ENCODE measurements at regions not wholly inside any gene's neighbourhood (a gene's known extent, or its start where the extent isn't known, plus 50 kb on each side); places are given as distances from the start of the nearest gene placed in this dataset.

DNA sequence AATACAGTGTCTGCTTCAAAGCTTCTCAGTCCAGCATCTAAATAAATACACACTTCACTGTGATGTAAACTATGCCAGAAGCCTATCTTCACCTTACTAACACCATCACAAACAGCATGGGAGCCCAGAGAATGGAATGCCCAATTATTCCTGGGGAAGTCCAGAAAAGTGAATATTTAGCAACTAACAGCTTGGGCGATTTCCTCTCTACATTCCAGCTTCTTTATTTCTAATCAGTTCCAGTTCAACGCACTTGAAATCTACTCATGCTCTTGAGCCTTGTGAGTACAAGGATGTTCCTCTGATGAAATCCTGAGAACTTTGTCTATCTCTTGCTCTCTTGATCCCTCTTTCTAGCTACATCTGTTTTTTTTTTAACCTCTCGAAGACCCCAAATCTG is 100.4 kb upstream of the C9orf72 start:
- H3K4me1 ChIP-seq (ENCODE audit: control insufficient read depth, insufficient read depth, low read length) = no peaks in the 10 kb centered on the region
- H3K27ac ChIP-seq (ENCODE audit: extremely low read depth, low read depth, low read length) = no peak overlapping the region
- H3K36me3 ChIP-seq (ENCODE audit: control insufficient read depth in 2 of 2, insufficient read depth in 1 of 2, low read length in 2 of 2) = no peaks in the 10 kb centered on the region
- ChIA-PET CTCF (interaction anchor here (0.7 kb wide), 1 partner anchor 187 kb away, joined by 5 read pairs; no protein-coding TSS in a partner anchor), POLR2A (no interaction called here)
- H3K9me3 ChIP-seq (ENCODE audit: control insufficient read depth, insufficient read depth, low read depth, low read length) = no peaks in the 10 kb centered on the region
- TF ChIP-seq ZNF266 (tag by site-specific recombination; IDR thresholded peaks at IDR 0.05; ENCODE audit: low read depth) (no peak), KLF10 (tag by site-specific recombination; IDR thresholded peaks at IDR 0.05) (no peak), ZNF311 (tag by site-specific recombination; IDR thresholded peaks at IDR 0.05; ENCODE audit: borderline replicate concordance) (no peak), ZNF341 (tag by site-specific recombination; IDR thresholded peaks at IDR 0.05; ENCODE audit: low read depth) (no peak), ZNF530 (tag by site-specific recombination; IDR thresholded peaks at IDR 0.05; ENCODE audit: low read depth) (no peak), ZNF423 (tag by site-specific recombination; IDR thresholded peaks at IDR 0.05) (no peak), ZNF302 (tag by site-specific recombination; IDR thresholded peaks at IDR 0.05; ENCODE audit: low read depth) (no peak), ZNF600 (tag by site-specific recombination; IDR thresholded peaks at IDR 0.05) (no peak)
- TF ChIP-seq, protein P1, sequence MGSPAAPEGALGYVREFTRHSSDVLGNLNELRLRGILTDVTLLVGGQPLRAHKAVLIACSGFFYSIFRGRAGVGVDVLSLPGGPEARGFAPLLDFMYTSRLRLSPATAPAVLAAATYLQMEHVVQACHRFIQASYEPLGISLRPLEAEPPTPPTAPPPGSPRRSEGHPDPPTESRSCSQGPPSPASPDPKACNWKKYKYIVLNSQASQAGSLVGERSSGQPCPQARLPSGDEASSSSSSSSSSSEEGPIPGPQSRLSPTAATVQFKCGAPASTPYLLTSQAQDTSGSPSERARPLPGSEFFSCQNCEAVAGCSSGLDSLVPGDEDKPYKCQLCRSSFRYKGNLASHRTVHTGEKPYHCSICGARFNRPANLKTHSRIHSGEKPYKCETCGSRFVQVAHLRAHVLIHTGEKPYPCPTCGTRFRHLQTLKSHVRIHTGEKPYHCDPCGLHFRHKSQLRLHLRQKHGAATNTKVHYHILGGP (tag by site-specific recombination; IDR thresholded peaks at IDR 0.05) = no peak
- TF ChIP-seq, protein P2, sequence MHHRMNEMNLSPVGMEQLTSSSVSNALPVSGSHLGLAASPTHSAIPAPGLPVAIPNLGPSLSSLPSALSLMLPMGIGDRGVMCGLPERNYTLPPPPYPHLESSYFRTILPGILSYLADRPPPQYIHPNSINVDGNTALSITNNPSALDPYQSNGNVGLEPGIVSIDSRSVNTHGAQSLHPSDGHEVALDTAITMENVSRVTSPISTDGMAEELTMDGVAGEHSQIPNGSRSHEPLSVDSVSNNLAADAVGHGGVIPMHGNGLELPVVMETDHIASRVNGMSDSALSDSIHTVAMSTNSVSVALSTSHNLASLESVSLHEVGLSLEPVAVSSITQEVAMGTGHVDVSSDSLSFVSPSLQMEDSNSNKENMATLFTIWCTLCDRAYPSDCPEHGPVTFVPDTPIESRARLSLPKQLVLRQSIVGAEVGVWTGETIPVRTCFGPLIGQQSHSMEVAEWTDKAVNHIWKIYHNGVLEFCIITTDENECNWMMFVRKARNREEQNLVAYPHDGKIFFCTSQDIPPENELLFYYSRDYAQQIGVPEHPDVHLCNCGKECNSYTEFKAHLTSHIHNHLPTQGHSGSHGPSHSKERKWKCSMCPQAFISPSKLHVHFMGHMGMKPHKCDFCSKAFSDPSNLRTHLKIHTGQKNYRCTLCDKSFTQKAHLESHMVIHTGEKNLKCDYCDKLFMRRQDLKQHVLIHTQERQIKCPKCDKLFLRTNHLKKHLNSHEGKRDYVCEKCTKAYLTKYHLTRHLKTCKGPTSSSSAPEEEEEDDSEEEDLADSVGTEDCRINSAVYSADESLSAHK (tag by site-specific recombination; IDR thresholded peaks at IDR 0.05) = no peak
- H3K4me3 ChIP-seq (ENCODE audit: low read depth, low read length) = no peak overlapping the region

DNA sequence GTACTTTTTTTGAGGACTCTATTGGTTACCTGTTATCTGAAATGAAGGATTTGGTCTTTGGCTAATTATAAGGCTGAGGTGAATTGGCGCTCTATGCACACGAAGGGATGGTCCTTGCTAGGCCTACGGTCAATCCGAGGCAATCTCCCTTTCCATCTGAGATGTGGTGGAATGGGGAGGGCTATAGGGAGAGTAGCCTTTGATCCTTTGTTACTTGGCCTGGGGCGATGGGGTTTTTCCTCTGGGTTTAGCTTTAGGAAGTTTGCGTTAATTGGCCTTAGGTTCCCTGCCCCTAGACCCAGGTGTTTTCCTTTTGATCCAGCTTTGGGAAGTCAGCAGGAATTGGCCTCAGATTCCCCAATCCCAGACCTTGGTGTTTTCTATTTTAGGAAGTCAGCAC is 102.1 kb upstream of the C9orf72 start:
- POLR2A ChIA-PET = no interaction called here
- TF ChIP-seq ZNF214 (tag by site-specific recombination; IDR thresholded peaks at IDR 0.05; ENCODE audit: borderline replicate concordance) = no peak
- TF ChIP-seq ZNF48 (tag by site-specific recombination; IDR thresholded peaks at IDR 0.05) = no peak
- no peak for TF ChIP-seq ZBTB8A (tag by site-specific recombination; IDR thresholded peaks at IDR 0.05)
- no peak for TF ChIP-seq ZBTB7A (tag by site-specific recombination; IDR thresholded peaks at IDR 0.05; ENCODE audit: low read depth)
- TF ChIP-seq, protein P3, sequence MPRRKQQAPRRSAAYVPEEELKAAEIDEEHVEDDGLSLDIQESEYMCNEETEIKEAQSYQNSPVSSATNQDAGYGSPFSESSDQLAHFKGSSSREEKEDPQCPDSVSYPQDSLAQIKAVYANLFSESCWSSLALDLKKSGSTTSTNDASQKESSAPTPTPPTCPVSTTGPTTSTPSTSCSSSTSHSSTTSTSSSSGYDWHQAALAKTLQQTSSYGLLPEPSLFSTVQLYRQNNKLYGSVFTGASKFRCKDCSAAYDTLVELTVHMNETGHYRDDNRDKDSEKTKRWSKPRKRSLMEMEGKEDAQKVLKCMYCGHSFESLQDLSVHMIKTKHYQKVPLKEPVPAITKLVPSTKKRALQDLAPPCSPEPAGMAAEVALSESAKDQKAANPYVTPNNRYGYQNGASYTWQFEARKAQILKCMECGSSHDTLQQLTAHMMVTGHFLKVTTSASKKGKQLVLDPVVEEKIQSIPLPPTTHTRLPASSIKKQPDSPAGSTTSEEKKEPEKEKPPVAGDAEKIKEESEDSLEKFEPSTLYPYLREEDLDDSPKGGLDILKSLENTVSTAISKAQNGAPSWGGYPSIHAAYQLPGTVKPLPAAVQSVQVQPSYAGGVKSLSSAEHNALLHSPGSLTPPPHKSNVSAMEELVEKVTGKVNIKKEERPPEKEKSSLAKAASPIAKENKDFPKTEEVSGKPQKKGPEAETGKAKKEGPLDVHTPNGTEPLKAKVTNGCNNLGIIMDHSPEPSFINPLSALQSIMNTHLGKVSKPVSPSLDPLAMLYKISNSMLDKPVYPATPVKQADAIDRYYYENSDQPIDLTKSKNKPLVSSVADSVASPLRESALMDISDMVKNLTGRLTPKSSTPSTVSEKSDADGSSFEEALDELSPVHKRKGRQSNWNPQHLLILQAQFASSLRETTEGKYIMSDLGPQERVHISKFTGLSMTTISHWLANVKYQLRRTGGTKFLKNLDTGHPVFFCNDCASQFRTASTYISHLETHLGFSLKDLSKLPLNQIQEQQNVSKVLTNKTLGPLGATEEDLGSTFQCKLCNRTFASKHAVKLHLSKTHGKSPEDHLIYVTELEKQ (tag by site-specific recombination; IDR thresholded peaks at IDR 0.05; ENCODE audit: borderline replicate concordance) = no peak
- TF ChIP-seq MEIS1 (CRISPR knock-in tag; IDR thresholded peaks at IDR 0.05; ENCODE audit: borderline replicate concordance) = no peak
- TF ChIP-seq ZNF350 (tag by site-specific recombination; IDR thresholded peaks at IDR 0.05) = no peak
- TF ChIP-seq ZNF670 (tag by site-specific recombination; IDR thresholded peaks at IDR 0.05; ENCODE audit: low read depth) = no peak
- TF ChIP-seq ZFP3 (tag by site-specific recombination; IDR thresholded peaks at IDR 0.05; ENCODE audit: low read depth) = no peak
- no peak for TF ChIP-seq ZNF311 (tag by site-specific recombination; IDR thresholded peaks at IDR 0.05; ENCODE audit: borderline replicate concordance)
- no peak for TF ChIP-seq ZNF112 (tag by site-specific recombination; IDR thresholded peaks at IDR 0.05)
- TF ChIP-seq, protein P4, sequence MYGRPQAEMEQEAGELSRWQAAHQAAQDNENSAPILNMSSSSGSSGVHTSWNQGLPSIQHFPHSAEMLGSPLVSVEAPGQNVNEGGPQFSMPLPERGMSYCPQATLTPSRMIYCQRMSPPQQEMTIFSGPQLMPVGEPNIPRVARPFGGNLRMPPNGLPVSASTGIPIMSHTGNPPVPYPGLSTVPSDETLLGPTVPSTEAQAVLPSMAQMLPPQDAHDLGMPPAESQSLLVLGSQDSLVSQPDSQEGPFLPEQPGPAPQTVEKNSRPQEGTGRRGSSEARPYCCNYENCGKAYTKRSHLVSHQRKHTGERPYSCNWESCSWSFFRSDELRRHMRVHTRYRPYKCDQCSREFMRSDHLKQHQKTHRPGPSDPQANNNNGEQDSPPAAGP (tag by site-specific recombination; IDR thresholded peaks at IDR 0.05) = no peak
- TF ChIP-seq MYNN (tag by site-specific recombination; IDR thresholded peaks at IDR 0.05; ENCODE audit: borderline replicate concordance) = no peak
- TF ChIP-seq ZNF211 (tag by site-specific recombination; IDR thresholded peaks at IDR 0.05; ENCODE audit: low read depth) = no peak
- TF ChIP-seq KLF1 (tag by site-specific recombination; IDR thresholded peaks at IDR 0.05) = no peak
- no peak for TF ChIP-seq KLF10 (tag by site-specific recombination; IDR thresholded peaks at IDR 0.05)
- TF ChIP-seq, protein P5, sequence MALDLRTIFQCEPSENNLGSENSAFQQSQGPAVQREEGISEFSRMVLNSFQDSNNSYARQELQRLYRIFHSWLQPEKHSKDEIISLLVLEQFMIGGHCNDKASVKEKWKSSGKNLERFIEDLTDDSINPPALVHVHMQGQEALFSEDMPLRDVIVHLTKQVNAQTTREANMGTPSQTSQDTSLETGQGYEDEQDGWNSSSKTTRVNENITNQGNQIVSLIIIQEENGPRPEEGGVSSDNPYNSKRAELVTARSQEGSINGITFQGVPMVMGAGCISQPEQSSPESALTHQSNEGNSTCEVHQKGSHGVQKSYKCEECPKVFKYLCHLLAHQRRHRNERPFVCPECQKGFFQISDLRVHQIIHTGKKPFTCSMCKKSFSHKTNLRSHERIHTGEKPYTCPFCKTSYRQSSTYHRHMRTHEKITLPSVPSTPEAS (tag by site-specific recombination; IDR thresholded peaks at IDR 0.05) = no peak
- TF ChIP-seq ZNF571 (tag by site-specific recombination; IDR thresholded peaks at IDR 0.05) = no peak
- no peak for TF ChIP-seq ZNF121 (tag by site-specific recombination; IDR thresholded peaks at IDR 0.05)
- H3K4me3 ChIP-seq (ENCODE audit: low read depth, low read length) = no peak overlapping the region
- H3K9me3 ChIP-seq (ENCODE audit: control insufficient read depth, insufficient read depth, low read depth, low read length) = no peaks in the 10 kb centered on the region
- H3K36me3 ChIP-seq (ENCODE audit: control insufficient read depth in 2 of 2, insufficient read depth in 1 of 2, low read length in 2 of 2) = no peaks in the 10 kb centered on the region
- H3K27ac ChIP-seq (ENCODE audit: extremely low read depth, low read depth, low read length) = no peak overlapping the region
- CTCF ChIA-PET = interaction anchor here (0.6 kb wide), 1 partner anchor 621 kb away, joined by 3 read pairs; no protein-coding TSS in a partner anchor
- no peaks in the 10 kb centered on the region for H3K4me1 ChIP-seq (ENCODE audit: control insufficient read depth, insufficient read depth, low read length)

All from HEK293 (cell line).